IMR-90 (cell line): ENCODE measurements at regions not wholly inside any gene's neighbourhood (a gene's known extent, or its start where the extent isn't known, plus 50 kb on each side); places are given as distances from the start of the nearest gene placed in this dataset.

Source experiments
- ATAC-seq: fragments of 200-7000 bp; cut with Tn5 transposase; 2 replicates; pipeline ENCODE4 v1.9.1; 2020; ENCODE audit warnings: low read depth, mild to moderate bottlenecking, moderate library complexity
- BruUV-seq: library from RNA; stranded (reverse); fragments of 400-500 nt; replicated peaks from 2 replicates; lab custom pipeline; 2021; lab: Mats Ljungman, UMichigan
- CTCF ChIA-PET: fragments of 300-600 bp; formaldehyde crosslinking; extraction: SDS; loops from one replicate; lab custom pipeline; 2021; ENCODE audit warnings: antibody characterized with exemption; lab: Yijun Ruan, JAX
- POLR2A ChIA-PET: fragments of 300-600 bp; sonication (Branson Sonifier 250); formaldehyde crosslinking; loops from one replicate; lab custom pipeline; 2022; ENCODE audit warnings: antibody characterized with exemption; ENCODE audit not compliant: unreplicated experiment; lab: Charles Lee
- DNase-seq: peaks from one replicate; pipeline ENCODE4 v3.0.0; 2013
- H2AFZ ChIP-seq: replicated peaks from 2 replicates; pipeline ENCODE3; 2013; ENCODE audit warnings: low read length, mild to moderate bottlenecking; ENCODE audit not compliant: poor library complexity
- H2AK5ac ChIP-seq: 2 replicates; pipeline ENCODE4 v1.6.1; 2013; ENCODE audit warnings: low read depth, low read length, inconsistent platforms
- H2AK9ac ChIP-seq: replicated peaks from 2 replicates; pipeline ENCODE3; 2013; ENCODE audit warnings: mild to moderate bottlenecking, low read depth, low read length, moderate library complexity; ENCODE audit not compliant: poor library complexity
- H2BK120ac ChIP-seq: 2 replicates; pipeline ENCODE4 v1.6.1; 2013; ENCODE audit warnings: low read depth, low read length, inconsistent platforms
- H2BK15ac ChIP-seq: 3 replicates; pipeline ENCODE4 v1.6.1; 2013; ENCODE audit warnings: low read depth, low read length, inconsistent platforms
- H2BK20ac ChIP-seq: 2 replicates; pipeline ENCODE4 v1.6.1; 2013; ENCODE audit warnings: low read depth, mild to moderate bottlenecking, inconsistent platforms, low read length, moderate library complexity
- H2BK5ac ChIP-seq: 2 replicates; pipeline ENCODE4 v1.6.1; 2013; ENCODE audit warnings: mild to moderate bottlenecking, low read depth, low read length, inconsistent platforms; ENCODE audit not compliant: poor library complexity, severe bottlenecking
- H3K14ac ChIP-seq: replicated peaks from 2 replicates; pipeline ENCODE4 v1.6.1; 2013; ENCODE audit warnings: low read depth, low read length, inconsistent platforms
- H3K18ac ChIP-seq: 2 replicates; pipeline ENCODE4 v1.6.1; 2013; ENCODE audit warnings: low read depth, low read length, control low read depth
- H3K23ac ChIP-seq: 2 replicates; pipeline ENCODE4 v1.6.1; 2013; ENCODE audit warnings: low read depth, low read length, inconsistent platforms
- H3K27ac ChIP-seq: 2 replicates; pipeline ENCODE4 v1.5.1; 2013; ENCODE audit warnings: mild to moderate bottlenecking, control low read depth, low read length; ENCODE audit not compliant: insufficient read depth
- H3K27me3 ChIP-seq: 2 replicates; pipeline ENCODE4 v1.6.1; 2013; ENCODE audit warnings: low read length; ENCODE audit not compliant: control insufficient read depth, insufficient read depth
- H3K36me3 ChIP-seq: 2 replicates; pipeline ENCODE4 v1.6.1; 2013; ENCODE audit warnings: low read length, mixed read lengths; ENCODE audit not compliant: control insufficient read depth, insufficient read depth
- H3K4ac ChIP-seq: 2 replicates; pipeline ENCODE4 v1.6.1; 2013; ENCODE audit warnings: low read depth, low read length, inconsistent platforms
- H3K4me1 ChIP-seq: 2 replicates; pipeline ENCODE4 v1.6.1; 2013; ENCODE audit warnings: low read length, mixed read lengths; ENCODE audit not compliant: control insufficient read depth, insufficient read depth
- H3K4me2 ChIP-seq: 2 replicates; pipeline ENCODE4 v1.6.1; 2013; ENCODE audit warnings: low read depth, mild to moderate bottlenecking, control low read depth, low read length, moderate library complexity
- H3K4me3 ChIP-seq: 2 replicates; pipeline ENCODE4 v1.5.1; 2013; ENCODE audit warnings: low read depth, mild to moderate bottlenecking, control low read depth, low read length, moderate library complexity; ENCODE audit not compliant: insufficient read depth
- H3K56ac ChIP-seq: 2 replicates; pipeline ENCODE4 v1.6.1; 2013; ENCODE audit warnings: low read length, inconsistent platforms; ENCODE audit not compliant: insufficient read depth; ENCODE audit errors: extremely low read depth
- H3K79me1 ChIP-seq, 2 experiments: 2 replicates each; pipeline ENCODE4 v1.6.1; 2013; ENCODE audit warnings: low read length in 2 of 2, inconsistent platforms in 1 of 2, low read depth in 1 of 2
- H3K9ac ChIP-seq: 2 replicates; pipeline ENCODE4 v1.6.1; 2013; ENCODE audit warnings: low read depth, low read length, control low read depth
- H3K9me1 ChIP-seq: 2 replicates; pipeline ENCODE4 v1.6.1; 2013; ENCODE audit warnings: low read length, inconsistent platforms; ENCODE audit not compliant: insufficient read depth
- H3K9me3 ChIP-seq: 2 replicates; pipeline ENCODE4 v1.6.1; 2013; ENCODE audit warnings: low read length; ENCODE audit not compliant: control insufficient read depth, insufficient read depth
- H4K20me1 ChIP-seq: 2 replicates; pipeline ENCODE4 v1.6.1; 2013; ENCODE audit warnings: low read length, inconsistent platforms; ENCODE audit not compliant: insufficient read depth
- H4K5ac ChIP-seq: 2 replicates; pipeline ENCODE4 v1.6.1; 2013; ENCODE audit warnings: mild to moderate bottlenecking, low read depth, low read length, control low read depth
- H4K8ac ChIP-seq, 2 experiments: 2 replicates each; pipeline ENCODE4 v1.6.1; 2013; ENCODE audit warnings: low read depth in 2 of 2, low read length in 2 of 2, control low read depth in 1 of 2, inconsistent platforms in 1 of 2
- H4K91ac ChIP-seq: 2 replicates; pipeline ENCODE4 v1.6.1; 2013; ENCODE audit warnings: low read depth, low read length, inconsistent platforms; ENCODE audit not compliant: insufficient read depth
- BHLHE40 ChIP-seq: fragments of 150-350 bp; IDR thresholded peaks from 2 replicates; pipeline ENCODE4 v1.6.1; 2016; ENCODE audit warnings: mild to moderate bottlenecking, low read depth, low read length
- CEBPB ChIP-seq: IDR thresholded peaks from 2 replicates; pipeline ENCODE4 v1.6.1; 2012; ENCODE audit warnings: low read depth, low read length, improper control_type of control experiment
- CHD1 ChIP-seq: IDR thresholded peaks from 2 replicates; pipeline ENCODE4 v1.6.1; 2012; ENCODE audit warnings: low read depth, low read length, improper control_type of control experiment
- CTCF ChIP-seq: conservative IDR thresholded peaks from 2 replicates; pipeline ENCODE4 v1.5.1; 2012; ENCODE audit warnings: mild to moderate bottlenecking, low read depth, low read length, improper control_type of control experiment
- ELK1 ChIP-seq: fragments of 150-350 bp; IDR thresholded peaks from 2 replicates; pipeline ENCODE4 v1.6.1; 2016; ENCODE audit warnings: low read depth, mild to moderate bottlenecking, low read length, moderate library complexity, borderline replicate concordance
- FOS ChIP-seq: fragments of 150-350 bp; IDR thresholded peaks from 2 replicates; pipeline ENCODE4 v1.6.1; 2016; ENCODE audit warnings: low read depth, low read length
- MAFK ChIP-seq: IDR thresholded peaks from 2 replicates; pipeline ENCODE4 v1.6.1; 2012; ENCODE audit warnings: low read depth, low read length, improper control_type of control experiment
- MAZ ChIP-seq: IDR thresholded peaks from 2 replicates; pipeline ENCODE4 v1.6.1; 2012; ENCODE audit warnings: low read depth, mild to moderate bottlenecking, low read length, improper control_type of control experiment, moderate library complexity, borderline replicate concordance
- MXI1 ChIP-seq: IDR thresholded peaks from 2 replicates; pipeline ENCODE4 v1.6.1; 2012; ENCODE audit warnings: low read depth, mild to moderate bottlenecking, low read length, moderate library complexity, borderline replicate concordance
- NFE2L2 ChIP-seq: fragments of 150-350 bp; IDR thresholded peaks from 2 replicates; pipeline ENCODE4 v1.6.1; 2016; ENCODE audit warnings: low read depth, mild to moderate bottlenecking, low read length
- POLR2A ChIP-seq: IDR thresholded peaks from 2 replicates; pipeline ENCODE4 v1.6.1; 2012; ENCODE audit warnings: mild to moderate bottlenecking, low read depth, low read length
- RAD21 ChIP-seq: IDR thresholded peaks from 2 replicates; pipeline ENCODE4 v1.6.1; 2012; ENCODE audit warnings: low read length, improper control_type of control experiment
- RCOR1 ChIP-seq: IDR thresholded peaks from 2 replicates; pipeline ENCODE4 v1.6.1; 2012; ENCODE audit warnings: mild to moderate bottlenecking, low read length, improper control_type of control experiment; ENCODE audit not compliant: insufficient replicate concordance
- RFX5 ChIP-seq: IDR thresholded peaks from 2 replicates; pipeline ENCODE4 v1.8.0; 2012; ENCODE audit warnings: low read depth, mild to moderate bottlenecking, low read length, moderate library complexity
- SMC3 ChIP-seq: fragments of 150-350 bp; IDR thresholded peaks from 2 replicates; pipeline ENCODE4 v1.6.1; 2016; ENCODE audit warnings: low read depth, mild to moderate bottlenecking, antibody characterized with exemption, low read length, moderate library complexity
- USF2 ChIP-seq: fragments of 150-350 bp; IDR thresholded peaks from 2 replicates; pipeline ENCODE4 v1.6.1; 2017; ENCODE audit warnings: mild to moderate bottlenecking, antibody characterized with exemption, low read length, low read depth
- whole genome bisulfite sequencing, 2 experiments: methylation state at CpG; one replicate each; pipeline versions ENCODE4 v1.1.5 to v1.1.7; 2013; ENCODE audit warnings: missing lambda C conversion rate in 2 of 2; ENCODE audit not compliant: insufficient read length in 1 of 2; ENCODE audit errors: extremely low coverage in 2 of 2; 5-methylcytosine and 5-hydroxymethylcytosine counted together
- dilution Hi-C: fragments of 300-500 bp; cut with HindIII; formaldehyde crosslinking; loops from one replicate; pipeline ENCODE4 v1.14.3; 2018; ENCODE audit warnings: low sequenced_read_pairs; ENCODE audit not compliant: unreplicated experiment
- in situ Hi-C: fragments of 300-500 bp; cut with MboI; formaldehyde crosslinking; loops from 3 replicates; pipeline ENCODE4 v1.14.3; 2019; ENCODE audit warnings: low sequenced_read_pairs, inconsistent platforms, mixed read lengths
- intact Hi-C: fragments of 100-400 bp; cut with micrococcal nuclease; formaldehyde crosslinking; loops from 2 replicates; pipeline ENCODE4 v1.10.0; 2022

GRCh38 chr2:138170485-138170884, 206.2 kb downstream of the HNMT start:
- Histone ChIP-seq H3K27ac (no peak overlapping the region), H3K18ac (no peak overlapping the region), H3K4me1 (no peaks in the 10 kb centered on the region), H3K23ac (no peak overlapping the region), H2AK5ac (no peak overlapping the region), H3K4ac (no peak overlapping the region), H3K56ac (no peak overlapping the region), H4K20me1 (no peaks in the 10 kb centered on the region), H3K9ac (no peak overlapping the region), H4K8ac (no peak overlapping the region), H4K91ac (no peak overlapping the region), H3K36me3 (no peaks in the 10 kb centered on the region), H3K79me1 (no peaks in the 10 kb centered on the region), H2BK20ac (no peak overlapping the region), H2BK5ac (no peak overlapping the region), H3K9me3 (no peaks in the 10 kb centered on the region; the same call in 1 of the 2 replicates), H2BK120ac (no peak overlapping the region), H3K4me3 (no peak overlapping the region), H3K27me3 (no peaks in the 10 kb centered on the region), H3K4me2 (no peak overlapping the region), H2BK15ac (no peak overlapping the region), H2AFZ (no peak overlapping the region), H2AK9ac (no peak overlapping the region), H4K5ac (no peak overlapping the region), H3K14ac (no peak overlapping the region), H3K9me1 (no peaks in the 10 kb centered on the region)
- CTCF ChIA-PET = interaction anchor here (0.6 kb wide), 2 partner anchors 54 to 267 kb away, joined by 3 to 6 read pairs; no protein-coding TSS in a partner anchor
- no peak for TF ChIP-seq CTCF
- no peak for TF ChIP-seq FOS
- TF ChIP-seq ELK1 = no peak
- no peak for TF ChIP-seq BHLHE40
- TF ChIP-seq POLR2A = no peak
- no peak for TF ChIP-seq NFE2L2
- TF ChIP-seq RCOR1 = no peak
- no peak for TF ChIP-seq USF2
- no peak for TF ChIP-seq MXI1
- TF ChIP-seq CHD1 = no peak
- no peak for TF ChIP-seq SMC3
- no peak for TF ChIP-seq MAZ
- no peak for TF ChIP-seq RFX5
- no peak for TF ChIP-seq MAFK
- TF ChIP-seq RAD21 = no peak
- TF ChIP-seq CEBPB = no peak
- no peak for ATAC-seq
- intact Hi-C loops (no loop called here), dilution Hi-C loops (no loop called here), in situ Hi-C loops (no loop called here)
- no TSS peak for BruUV-seq
- no CpG with 5 or more reads among the region's 5 CpGs for whole genome bisulfite sequencing, 2 experiments
- POLR2A ChIA-PET = no interaction called here
- DNase-seq = no peak
